ENCODE measurements at regions not wholly inside any gene's neighbourhood (a gene's known extent, or its start where the extent isn't known, plus 50 kb on each side); places are given as distances from the start of the nearest gene placed in this dataset.

DNA sequence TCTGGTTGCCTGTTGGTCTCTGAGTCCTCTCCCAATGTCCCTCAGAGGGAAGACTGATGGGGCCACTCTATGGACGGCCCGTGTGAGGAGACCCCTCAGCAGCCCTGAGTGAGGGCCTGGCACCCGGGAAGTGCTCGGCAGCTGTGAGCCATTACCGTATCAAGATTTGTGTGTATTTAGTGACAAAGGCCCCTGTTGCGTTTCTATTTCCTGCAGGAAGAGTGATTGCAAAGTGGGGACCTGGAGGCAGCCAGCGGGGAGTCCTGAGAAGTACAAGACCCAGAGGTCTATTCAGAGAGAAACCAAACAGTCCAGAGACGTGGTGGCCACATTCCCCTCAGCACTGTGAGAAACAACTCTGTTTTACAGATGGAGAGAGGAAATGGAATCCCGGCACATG is 51.1 kb upstream of the CHST15 start:
- TF ChIP-seq, protein P1, sequence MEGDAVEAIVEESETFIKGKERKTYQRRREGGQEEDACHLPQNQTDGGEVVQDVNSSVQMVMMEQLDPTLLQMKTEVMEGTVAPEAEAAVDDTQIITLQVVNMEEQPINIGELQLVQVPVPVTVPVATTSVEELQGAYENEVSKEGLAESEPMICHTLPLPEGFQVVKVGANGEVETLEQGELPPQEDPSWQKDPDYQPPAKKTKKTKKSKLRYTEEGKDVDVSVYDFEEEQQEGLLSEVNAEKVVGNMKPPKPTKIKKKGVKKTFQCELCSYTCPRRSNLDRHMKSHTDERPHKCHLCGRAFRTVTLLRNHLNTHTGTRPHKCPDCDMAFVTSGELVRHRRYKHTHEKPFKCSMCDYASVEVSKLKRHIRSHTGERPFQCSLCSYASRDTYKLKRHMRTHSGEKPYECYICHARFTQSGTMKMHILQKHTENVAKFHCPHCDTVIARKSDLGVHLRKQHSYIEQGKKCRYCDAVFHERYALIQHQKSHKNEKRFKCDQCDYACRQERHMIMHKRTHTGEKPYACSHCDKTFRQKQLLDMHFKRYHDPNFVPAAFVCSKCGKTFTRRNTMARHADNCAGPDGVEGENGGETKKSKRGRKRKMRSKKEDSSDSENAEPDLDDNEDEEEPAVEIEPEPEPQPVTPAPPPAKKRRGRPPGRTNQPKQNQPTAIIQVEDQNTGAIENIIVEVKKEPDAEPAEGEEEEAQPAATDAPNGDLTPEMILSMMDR (IDR thresholded peaks at IDR 0.05; ENCODE audit: insufficient read depth, low read length, poor library complexity, severe bottlenecking): no peak

DNA sequence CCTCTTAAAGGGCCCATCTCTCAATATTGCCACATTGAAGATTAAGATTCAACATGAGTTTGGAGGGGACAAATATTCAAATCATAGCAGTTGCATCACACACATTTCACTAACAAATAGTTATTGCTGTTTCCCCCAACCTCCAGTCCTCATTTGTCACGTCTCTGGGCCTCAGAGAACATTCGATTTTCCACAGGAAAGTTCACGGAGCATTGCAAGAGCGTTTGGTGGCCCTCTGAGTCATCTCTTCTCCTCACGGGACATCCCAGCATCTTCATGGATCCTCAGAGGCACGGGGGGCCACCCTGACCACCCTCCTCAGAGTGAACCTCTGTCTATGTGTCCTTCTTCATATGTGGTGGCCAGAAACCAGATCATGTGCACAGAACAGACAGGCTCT is 50.3 kb upstream of the CHST15 start:
- TF ChIP-seq, protein P1 (IDR thresholded peaks at IDR 0.05; ENCODE audit: insufficient read depth, low read length, poor library complexity, severe bottlenecking): no peak
- Histone ChIP-seq H3K27me3 (ENCODE audit: control insufficient read depth, insufficient read depth, low read length) (no peaks in the 10 kb centered on the region), H3K4me3 (ENCODE audit: low read depth, low read length) (no peak overlapping the region), H3K36me3 (ENCODE audit: control insufficient read depth, insufficient read depth, low read length) (no peaks in the 10 kb centered on the region)
- DNase-seq (ENCODE audit: low read depth): no peak

More for the DNA sequence above, 51.1 kb upstream of the CHST15 start:
- Histone ChIP-seq H3K4me3 (ENCODE audit: low read depth, low read length) (no peak overlapping the region), H3K36me3 (ENCODE audit: control insufficient read depth, insufficient read depth, low read length) (no peaks in the 10 kb centered on the region), H3K27me3 (ENCODE audit: control insufficient read depth, insufficient read depth, low read length) (no peaks in the 10 kb centered on the region)
- DNase-seq (ENCODE audit: low read depth): no peak

Data from kidney epithelial cell (primary cell).